GM12874 (cell line): ENCODE measurements at regions not wholly inside any gene's neighbourhood (a gene's known extent, or its start where the extent isn't known, plus 50 kb on each side); places are given as distances from the start of the nearest gene placed in this dataset.

ENCODE experiments used
- TF ChIP-seq, protein P1 (sequence below): IDR thresholded peaks from 2 replicates; pipeline ENCODE4 v1.5.1; 2011; ENCODE audit warnings: low read depth, mild to moderate bottlenecking, control low read depth, low read length, moderate library complexity; ENCODE audit not compliant: insufficient read depth

DNA sequence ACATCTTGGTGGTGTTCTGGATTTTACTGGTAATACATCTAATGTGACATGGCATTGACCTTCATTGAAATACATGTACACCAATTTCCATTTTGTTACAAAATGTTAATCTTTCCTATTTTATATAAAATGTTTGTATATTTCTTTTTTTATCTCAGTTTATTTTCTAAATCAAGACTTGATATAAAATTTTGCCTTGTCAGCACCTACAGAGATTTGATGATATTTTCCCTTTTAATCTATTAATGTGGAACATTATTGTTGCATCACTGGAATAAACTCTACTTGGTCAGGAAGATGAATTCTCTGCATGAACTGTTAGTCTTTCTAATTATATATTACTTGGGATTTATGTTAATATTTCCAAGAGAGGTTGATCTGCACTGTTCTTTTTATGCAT lies 294.0 kb upstream of the ETAA1 start:
- TF ChIP-seq, protein P1, sequence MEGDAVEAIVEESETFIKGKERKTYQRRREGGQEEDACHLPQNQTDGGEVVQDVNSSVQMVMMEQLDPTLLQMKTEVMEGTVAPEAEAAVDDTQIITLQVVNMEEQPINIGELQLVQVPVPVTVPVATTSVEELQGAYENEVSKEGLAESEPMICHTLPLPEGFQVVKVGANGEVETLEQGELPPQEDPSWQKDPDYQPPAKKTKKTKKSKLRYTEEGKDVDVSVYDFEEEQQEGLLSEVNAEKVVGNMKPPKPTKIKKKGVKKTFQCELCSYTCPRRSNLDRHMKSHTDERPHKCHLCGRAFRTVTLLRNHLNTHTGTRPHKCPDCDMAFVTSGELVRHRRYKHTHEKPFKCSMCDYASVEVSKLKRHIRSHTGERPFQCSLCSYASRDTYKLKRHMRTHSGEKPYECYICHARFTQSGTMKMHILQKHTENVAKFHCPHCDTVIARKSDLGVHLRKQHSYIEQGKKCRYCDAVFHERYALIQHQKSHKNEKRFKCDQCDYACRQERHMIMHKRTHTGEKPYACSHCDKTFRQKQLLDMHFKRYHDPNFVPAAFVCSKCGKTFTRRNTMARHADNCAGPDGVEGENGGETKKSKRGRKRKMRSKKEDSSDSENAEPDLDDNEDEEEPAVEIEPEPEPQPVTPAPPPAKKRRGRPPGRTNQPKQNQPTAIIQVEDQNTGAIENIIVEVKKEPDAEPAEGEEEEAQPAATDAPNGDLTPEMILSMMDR: no peak

DNA sequence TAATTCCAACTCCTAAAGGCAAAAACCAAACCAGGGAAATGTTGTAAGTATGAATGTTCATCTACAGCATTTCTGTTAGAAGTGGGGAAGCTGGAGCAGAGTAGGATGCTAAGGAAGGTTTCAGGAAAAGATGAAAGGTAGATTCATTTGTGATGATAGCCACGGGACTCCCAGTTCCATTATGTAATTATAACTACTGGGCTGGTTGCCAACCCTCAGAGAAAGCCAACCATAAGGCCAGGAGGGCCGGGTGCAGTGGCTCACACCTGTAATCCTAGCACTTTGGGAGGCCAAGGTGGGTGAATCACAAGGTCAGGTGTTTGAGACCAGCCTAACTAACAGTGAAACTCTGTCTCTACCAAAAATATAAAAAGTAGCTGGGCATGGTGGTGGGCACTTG lies 288.9 kb upstream of the ETAA1 start:
- TF ChIP-seq, protein P1: no peak

DNA sequence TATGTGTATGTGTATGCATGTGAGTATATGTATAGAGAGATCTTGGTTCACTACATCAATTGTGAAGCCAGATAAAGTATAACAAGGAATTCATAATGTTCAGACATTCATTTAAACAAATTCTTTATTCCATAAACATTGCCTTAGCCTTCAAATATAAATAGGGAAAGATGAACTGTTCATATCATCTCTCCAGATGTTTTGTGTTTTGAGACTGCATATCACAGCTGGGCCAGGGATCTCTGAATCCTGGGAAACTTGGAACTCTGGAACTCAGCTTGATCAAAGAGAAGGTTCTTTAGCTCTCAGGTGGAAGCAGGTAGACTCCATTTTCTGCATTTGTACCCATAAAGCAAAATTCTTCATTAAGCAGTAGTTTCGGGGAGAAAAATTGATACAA lies 272.6 kb upstream of the ETAA1 start:
- TF ChIP-seq, protein P1: no peak

DNA sequence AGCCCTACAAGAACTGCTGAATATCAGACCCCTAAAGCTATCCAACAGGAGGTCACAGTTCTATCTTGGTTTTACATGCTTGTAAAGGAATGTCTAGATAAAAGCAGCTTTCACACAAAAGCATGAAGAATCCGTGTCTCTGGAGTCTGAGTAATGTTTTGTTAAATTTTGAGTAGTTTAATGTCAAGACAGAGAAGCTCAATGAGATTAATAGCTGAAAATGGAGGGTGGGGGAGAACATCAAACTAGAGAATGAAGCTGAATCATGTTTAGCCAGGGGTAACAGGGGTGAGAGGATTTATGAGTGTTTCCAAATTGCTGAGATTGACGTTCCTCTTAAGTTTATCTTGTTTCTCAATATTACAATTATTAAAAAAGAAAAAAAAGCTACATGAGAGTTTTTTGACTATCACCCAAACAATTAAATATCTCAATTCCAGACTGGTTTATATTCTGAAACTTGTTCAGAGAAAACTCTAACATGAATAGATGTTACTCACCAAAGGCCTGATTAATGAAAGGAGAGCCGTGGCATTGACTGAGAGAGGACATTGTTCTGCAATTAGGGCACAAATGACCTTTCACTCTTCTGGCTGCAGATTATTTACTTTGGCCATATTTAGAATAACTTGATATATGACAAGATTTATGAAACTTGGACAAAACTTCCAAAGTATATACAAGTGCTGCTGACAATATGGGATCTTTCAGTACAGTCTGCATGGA lies 266.4 kb upstream of the ETAA1 start:
- TF ChIP-seq, protein P1: no peak

DNA sequence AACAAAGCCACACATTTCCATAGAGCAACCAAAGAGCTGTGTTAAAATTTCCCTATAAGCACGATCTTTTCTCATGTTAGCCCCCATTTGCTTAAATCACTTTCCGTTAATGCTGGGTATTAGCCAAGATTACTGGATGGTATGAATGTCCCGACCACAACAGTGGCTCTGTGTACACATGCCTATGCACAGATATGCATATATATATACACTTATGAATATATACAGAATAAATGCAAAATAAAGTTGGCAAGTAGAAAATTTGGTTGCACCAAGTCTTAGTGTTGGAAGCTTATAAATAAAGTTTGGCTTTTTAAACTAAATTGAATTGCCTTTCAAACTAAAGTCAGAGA lies 265.9 kb upstream of the ETAA1 start:
- TF ChIP-seq, protein P1: no peak

DNA sequence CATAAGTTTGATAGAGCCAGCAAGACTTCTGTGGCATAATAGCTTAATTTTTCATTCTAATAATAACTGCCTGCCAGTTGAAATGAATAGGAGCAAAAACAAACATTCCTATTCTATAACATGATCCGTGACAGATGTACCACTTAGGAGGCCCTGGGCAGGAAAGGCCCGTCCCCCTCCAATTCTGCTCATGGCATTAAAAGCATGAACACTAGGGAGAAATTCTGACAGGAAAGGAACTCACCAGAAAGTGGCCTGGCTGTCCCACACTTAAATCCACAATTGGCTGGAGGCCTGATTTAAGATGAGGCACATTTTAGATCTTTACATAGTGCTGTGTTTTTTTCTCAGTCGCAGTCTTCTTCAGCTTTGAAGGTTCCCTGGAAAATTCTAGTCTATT lies 261.9 kb upstream of the ETAA1 start:
- TF ChIP-seq, protein P1: no peak

DNA sequence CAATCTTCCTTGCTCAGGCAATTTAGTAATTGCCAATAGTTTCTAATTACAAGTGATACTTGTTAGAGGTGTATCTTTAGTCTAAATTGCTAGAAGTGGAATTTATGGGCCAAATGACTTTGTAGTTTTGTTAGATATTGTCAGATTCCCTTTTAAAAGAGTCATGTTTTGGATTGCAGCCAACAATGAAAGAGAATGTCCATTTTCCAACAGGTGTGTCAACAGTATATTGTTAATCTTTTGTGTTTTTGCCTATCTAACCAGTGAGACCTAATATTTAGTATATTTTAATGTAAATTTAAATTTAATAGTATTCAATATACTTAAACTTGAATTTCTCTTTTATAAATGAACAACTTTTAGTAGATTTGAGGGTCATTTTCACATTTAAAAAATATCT lies 259.4 kb upstream of the ETAA1 start:
- TF ChIP-seq, protein P1: no peak
